AG09309 (cell line): ENCODE measurements at regions not wholly inside any gene's neighbourhood (a gene's known extent, or its start where the extent isn't known, plus 50 kb on each side); places are given as distances from the start of the nearest gene placed in this dataset.
"Not testable (repeated sequence)": the region's sequence is repeated elsewhere in the genome, so short reads cannot be mapped to it uniquely, and the experiment has no call there.

Experiments used
- DNase-seq: peaks from one replicate; pipeline ENCODE4 v3.0.0-alpha.2; 2010; ENCODE audit warnings: low read depth
- H3K4me3 ChIP-seq: 2 replicates; pipeline ENCODE4 v1.5.1; 2011; ENCODE audit warnings: mild to moderate bottlenecking, low read depth, low read length, moderate library complexity; ENCODE audit not compliant: control insufficient read depth
- TF ChIP-seq, protein P1 (sequence below): IDR thresholded peaks from 2 replicates; pipeline ENCODE4 v1.5.1; 2011; ENCODE audit warnings: mild to moderate bottlenecking, low read depth, low read length, inconsistent platforms; ENCODE audit not compliant: insufficient read depth, control insufficient read depth; ENCODE audit errors: missing control alignments

DNA sequence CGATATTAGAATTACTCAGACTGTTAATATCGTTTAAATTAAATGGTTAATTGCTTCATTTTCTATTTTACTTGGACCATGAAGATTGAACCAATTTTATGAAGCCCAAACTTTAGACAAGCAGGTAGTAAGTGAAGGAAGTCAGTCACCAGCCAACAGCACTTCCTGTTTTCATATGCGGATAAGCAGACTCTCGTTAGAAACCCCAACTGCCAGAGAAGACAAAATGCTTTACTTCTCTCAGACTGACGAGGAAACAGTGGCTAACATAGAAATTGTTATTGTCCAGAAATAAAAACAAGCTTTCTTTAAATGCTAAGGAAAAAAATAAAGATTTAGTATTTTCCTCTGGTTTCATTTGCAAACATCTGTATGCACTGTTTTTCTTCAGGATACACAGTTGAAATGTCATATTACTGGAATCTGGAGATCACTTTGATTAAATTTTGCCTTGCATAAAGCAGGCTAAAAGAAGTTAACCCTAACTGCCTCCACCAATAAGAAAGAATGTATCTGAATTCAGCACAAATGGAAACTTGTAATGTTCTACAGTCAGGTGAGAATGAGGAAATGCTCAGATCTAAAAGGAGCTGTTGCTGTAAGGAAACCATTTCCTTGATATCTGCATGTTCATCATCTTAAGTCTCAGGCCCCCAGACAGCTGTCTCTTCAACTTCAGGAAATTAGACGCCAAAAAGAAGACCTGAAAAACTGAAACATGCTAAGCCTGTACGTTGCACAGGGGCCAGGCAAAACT lies 129.8 kb upstream of the SAMSN1 start:
- TF ChIP-seq, protein P1, sequence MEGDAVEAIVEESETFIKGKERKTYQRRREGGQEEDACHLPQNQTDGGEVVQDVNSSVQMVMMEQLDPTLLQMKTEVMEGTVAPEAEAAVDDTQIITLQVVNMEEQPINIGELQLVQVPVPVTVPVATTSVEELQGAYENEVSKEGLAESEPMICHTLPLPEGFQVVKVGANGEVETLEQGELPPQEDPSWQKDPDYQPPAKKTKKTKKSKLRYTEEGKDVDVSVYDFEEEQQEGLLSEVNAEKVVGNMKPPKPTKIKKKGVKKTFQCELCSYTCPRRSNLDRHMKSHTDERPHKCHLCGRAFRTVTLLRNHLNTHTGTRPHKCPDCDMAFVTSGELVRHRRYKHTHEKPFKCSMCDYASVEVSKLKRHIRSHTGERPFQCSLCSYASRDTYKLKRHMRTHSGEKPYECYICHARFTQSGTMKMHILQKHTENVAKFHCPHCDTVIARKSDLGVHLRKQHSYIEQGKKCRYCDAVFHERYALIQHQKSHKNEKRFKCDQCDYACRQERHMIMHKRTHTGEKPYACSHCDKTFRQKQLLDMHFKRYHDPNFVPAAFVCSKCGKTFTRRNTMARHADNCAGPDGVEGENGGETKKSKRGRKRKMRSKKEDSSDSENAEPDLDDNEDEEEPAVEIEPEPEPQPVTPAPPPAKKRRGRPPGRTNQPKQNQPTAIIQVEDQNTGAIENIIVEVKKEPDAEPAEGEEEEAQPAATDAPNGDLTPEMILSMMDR = no peak
- H3K4me3 ChIP-seq = no peak overlapping the region
- DNase-seq = no peak

DNA sequence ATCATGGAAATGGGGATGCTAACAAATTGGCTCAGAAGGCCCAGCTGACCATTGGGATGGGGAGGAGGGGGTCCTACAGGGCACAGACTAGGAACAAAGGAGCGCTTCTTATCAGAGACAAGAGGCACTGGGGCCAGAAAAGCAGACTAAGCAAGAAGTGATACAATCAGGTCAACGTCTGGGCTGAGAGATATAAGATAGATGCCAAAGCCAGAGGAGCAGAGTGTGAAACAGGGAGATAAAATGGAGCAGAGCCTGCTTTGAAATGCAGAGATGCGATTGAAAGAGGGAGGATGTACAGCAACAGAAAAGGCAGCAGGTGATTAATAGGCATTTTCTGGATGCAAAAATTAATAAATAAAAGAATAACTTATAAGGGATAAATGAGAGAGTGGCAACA lies 127.5 kb upstream of the SAMSN1 start:
- H3K4me3 ChIP-seq = no peak overlapping the region
- TF ChIP-seq, protein P1 = no peak
- no peak for DNase-seq

DNA sequence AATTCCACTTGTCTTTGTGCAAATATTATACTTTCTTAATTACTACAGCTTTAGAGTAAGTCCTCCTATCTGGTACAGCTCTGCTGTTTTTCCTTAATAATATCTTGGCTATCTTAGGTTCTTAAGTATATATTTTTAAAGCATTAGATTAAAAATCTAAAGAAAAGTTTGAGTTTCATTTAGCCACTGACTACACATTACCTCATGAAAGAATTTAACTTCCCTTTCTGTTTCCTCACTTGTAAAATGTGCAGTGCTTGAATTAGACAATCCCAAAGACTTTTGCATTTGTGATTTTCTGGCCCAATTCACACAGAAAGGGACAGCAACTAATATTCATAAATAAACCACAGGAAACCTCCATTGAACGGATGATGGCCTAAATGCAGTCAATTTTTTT lies 126.4 kb upstream of the SAMSN1 start:
- DNase-seq = no peak
- H3K4me3 ChIP-seq = no peak overlapping the region
- TF ChIP-seq, protein P1 = no peak

DNA sequence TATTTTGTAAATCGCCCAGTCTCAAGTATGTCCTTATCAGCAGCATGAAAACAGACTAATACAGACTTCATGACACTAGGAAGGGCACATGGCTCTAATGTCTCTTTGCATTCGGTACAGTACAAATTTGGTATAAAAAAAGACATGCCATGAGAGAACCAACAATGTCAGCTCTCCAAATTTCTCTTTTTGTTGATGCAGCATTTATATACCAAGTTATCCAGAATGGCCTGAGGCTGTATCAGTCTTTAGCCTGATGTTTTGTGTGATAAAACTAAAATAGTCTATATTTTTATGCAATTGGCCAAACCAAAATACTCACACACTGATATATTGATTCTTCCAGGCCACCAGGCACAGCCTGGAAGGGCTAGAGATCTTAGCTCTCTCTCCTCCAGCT lies 124.3 kb upstream of the SAMSN1 start:
- no peak for DNase-seq
- TF ChIP-seq, protein P1 = no peak
- H3K4me3 ChIP-seq = no peak overlapping the region

DNA sequence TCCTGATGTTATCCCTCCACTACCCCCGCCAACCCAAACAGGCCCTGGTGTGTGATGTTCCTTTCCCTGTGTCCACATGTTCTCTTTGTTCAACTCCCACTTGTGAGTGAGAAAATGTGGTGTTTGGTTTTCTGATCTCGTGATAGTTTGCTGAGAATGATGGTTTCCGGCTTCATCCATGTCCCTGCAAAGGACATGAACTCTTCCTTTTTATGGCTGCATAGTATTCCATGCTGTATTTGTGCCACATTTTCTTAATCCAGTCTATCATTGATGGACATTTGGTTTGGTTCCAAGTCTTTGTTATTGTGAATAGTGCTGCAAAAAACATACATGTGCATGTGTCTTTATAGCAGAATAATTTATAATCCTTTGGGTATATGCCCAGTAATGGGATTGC lies 123.0 kb upstream of the SAMSN1 start:
- DNase-seq = not testable (repeated sequence)

DNA sequence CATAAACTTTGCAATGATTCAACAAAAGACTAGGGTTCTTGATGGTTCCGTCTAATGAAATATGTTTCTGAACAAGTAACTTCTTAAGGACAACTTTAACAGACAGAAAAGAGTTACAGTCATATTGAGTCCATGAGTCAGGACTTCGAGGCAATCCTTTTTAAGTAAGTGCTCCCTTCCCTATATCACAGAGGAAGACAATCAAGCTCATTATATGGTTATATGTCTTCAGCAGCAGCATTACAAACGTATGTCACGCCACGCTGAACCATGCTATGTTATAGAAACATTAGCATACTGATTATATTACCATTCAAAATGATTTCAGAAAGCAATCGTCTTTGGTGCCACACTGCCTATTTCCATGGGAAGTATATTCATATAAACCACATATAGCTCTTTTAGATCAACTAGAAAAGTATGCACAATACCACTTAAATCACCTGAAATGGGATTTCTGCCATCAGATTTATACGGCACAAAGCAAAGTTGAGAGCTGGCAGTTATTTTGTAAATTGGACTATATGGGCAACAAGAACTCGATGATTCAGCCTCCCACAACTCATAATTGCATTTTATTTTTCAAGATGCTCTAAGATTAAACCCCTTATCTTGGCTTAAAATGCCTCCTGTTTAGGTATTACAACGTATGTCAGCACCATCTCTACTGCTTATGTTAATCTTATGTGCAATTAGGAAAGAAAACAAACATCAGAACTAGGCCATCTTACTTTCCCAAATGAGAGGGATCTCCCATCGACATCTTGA lies 111.3 kb upstream of the SAMSN1 start:
- no peak overlapping the region for H3K4me3 ChIP-seq
- TF ChIP-seq, protein P1 = no peak
- DNase-seq = no peak

More for the DNA sequence above, 123.0 kb upstream of the SAMSN1 start:
- not testable (repeated sequence) for H3K4me3 ChIP-seq

DNA sequence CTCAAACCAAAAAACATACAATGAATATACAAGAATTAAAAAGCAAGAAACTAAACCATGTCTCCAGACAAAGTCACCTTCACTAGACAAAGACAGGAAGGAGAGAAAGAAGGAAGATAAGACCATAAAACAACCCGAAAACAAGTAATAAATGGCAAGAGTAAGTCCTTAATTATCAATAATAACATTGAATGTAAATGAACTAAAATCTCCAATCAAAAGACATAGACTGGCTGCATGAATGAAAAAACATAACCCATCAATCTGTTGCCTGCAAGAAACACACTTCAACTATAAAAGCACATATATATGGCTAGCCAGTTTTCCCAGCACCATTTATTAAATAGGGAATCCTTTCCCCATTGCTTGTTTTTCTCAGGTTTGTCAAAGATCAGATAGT lies 100.8 kb upstream of the SAMSN1 start:
- no peak overlapping the region for H3K4me3 ChIP-seq
- DNase-seq = no peak
- TF ChIP-seq, protein P1 = no peak
